ENCODE measurements at regions not wholly inside any gene's neighbourhood (a gene's known extent, or its start where the extent isn't known, plus 50 kb on each side); places are given as distances from the start of the nearest gene placed in this dataset.

- no peak for DNase-seq (ENCODE audit: low spot score)
- in situ Hi-C loops (cut with MboI; ENCODE audit: low sequenced_read_pairs, unreplicated experiment) = no loop called here
- no peak for TF ChIP-seq CTCF (IDR thresholded peaks at IDR 0.05; ENCODE audit: borderline replicate concordance, control extremely low read depth, extremely low read depth, insufficient read depth, missing control alignments)
These were observed 54.9 kb upstream of the PITX1 start for GRCh38 chr5:135088911-135089310.

GRCh38 chr5:135087950-135088349 lies 53.9 kb upstream of the PITX1 start:
- in situ Hi-C loops (cut with MboI; ENCODE audit: low sequenced_read_pairs, unreplicated experiment) = no loop called here
- TF ChIP-seq CTCF (IDR thresholded peaks at IDR 0.05; ENCODE audit: borderline replicate concordance, control extremely low read depth, extremely low read depth, insufficient read depth, missing control alignments) = no peak
- no peak for DNase-seq (ENCODE audit: low spot score)

GRCh38 chr5:135085936-135086725 lies 52.1 kb upstream of the PITX1 start:
- no peak for DNase-seq (ENCODE audit: low spot score)
- no peak for TF ChIP-seq CTCF (IDR thresholded peaks at IDR 0.05; ENCODE audit: borderline replicate concordance, control extremely low read depth, extremely low read depth, insufficient read depth, missing control alignments)
- in situ Hi-C loops (cut with MboI; ENCODE audit: low sequenced_read_pairs, unreplicated experiment) = no loop called here

GRCh38 chr5:135085133-135085935 lies 51.3 kb upstream of the PITX1 start:
- in situ Hi-C loops (cut with MboI; ENCODE audit: low sequenced_read_pairs, unreplicated experiment) = no loop called here
- no peak for DNase-seq (ENCODE audit: low spot score)
- no peak for TF ChIP-seq CTCF (IDR thresholded peaks at IDR 0.05; ENCODE audit: borderline replicate concordance, control extremely low read depth, extremely low read depth, insufficient read depth, missing control alignments)
